ENCODE measurements at regions not wholly inside any gene's neighbourhood (a gene's known extent, or its start where the extent isn't known, plus 50 kb on each side); places are given as distances from the start of the nearest gene placed in this dataset.
A peak's percentile ranks its signal among the peaks of the same experiment; 100 is the strongest.

DNA sequence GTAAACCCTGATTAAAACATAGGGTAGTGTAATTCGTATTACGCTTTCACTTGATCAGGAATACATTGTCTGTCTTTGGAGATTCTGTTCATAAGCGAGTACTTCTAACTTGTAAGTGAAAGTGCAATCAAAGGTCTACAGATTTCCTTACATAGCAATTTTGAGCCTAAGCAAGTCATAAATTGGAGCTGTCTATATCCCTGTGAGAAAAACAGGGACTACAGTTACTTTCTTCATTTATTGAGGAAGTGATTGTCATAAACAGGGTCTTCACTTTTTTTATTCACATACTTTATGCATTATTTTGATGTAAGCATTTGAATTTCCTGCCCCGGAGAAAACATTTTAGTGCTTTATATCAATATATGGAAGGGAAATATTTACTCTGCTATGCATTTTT is 670.4 kb downstream of the CBLN2 start:
- TF ChIP-seq MED8 (CRISPR knock-in tag; IDR thresholded peaks at IDR 0.05; ENCODE audit: insufficient replicate concordance): no peak
- TF ChIP-seq PHF8 (CRISPR knock-in tag; IDR thresholded peaks at IDR 0.05): no peak
- TF ChIP-seq, protein P1, sequence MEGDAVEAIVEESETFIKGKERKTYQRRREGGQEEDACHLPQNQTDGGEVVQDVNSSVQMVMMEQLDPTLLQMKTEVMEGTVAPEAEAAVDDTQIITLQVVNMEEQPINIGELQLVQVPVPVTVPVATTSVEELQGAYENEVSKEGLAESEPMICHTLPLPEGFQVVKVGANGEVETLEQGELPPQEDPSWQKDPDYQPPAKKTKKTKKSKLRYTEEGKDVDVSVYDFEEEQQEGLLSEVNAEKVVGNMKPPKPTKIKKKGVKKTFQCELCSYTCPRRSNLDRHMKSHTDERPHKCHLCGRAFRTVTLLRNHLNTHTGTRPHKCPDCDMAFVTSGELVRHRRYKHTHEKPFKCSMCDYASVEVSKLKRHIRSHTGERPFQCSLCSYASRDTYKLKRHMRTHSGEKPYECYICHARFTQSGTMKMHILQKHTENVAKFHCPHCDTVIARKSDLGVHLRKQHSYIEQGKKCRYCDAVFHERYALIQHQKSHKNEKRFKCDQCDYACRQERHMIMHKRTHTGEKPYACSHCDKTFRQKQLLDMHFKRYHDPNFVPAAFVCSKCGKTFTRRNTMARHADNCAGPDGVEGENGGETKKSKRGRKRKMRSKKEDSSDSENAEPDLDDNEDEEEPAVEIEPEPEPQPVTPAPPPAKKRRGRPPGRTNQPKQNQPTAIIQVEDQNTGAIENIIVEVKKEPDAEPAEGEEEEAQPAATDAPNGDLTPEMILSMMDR (CRISPR knock-in tag; IDR thresholded peaks at IDR 0.05): no peak
- TF ChIP-seq ZNF225 (CRISPR knock-in tag; IDR thresholded peaks at IDR 0.05): no peak
- TF ChIP-seq MAFK (conservative IDR thresholded peaks at IDR 0.05 in 1 of 2, IDR thresholded peaks at IDR 0.05 in 1 of 2; ENCODE audit: low read length in 2 of 2): 0 out of 4 replicates have a peak, but pooled peaks of 1 of the 2 experiments have one; percentile 6
- no peak for TF ChIP-seq FOSL1 (CRISPR knock-in tag; IDR thresholded peaks at IDR 0.05; ENCODE audit: borderline replicate concordance)
- TF ChIP-seq ZNF138 (CRISPR knock-in tag; IDR thresholded peaks at IDR 0.05; ENCODE audit: low read depth): no peak

All from HepG2 (cell line).